ENCODE measurements at regions not wholly inside any gene's neighbourhood (a gene's known extent, or its start where the extent isn't known, plus 50 kb on each side); places are given as distances from the start of the nearest gene placed in this dataset.

DNA sequence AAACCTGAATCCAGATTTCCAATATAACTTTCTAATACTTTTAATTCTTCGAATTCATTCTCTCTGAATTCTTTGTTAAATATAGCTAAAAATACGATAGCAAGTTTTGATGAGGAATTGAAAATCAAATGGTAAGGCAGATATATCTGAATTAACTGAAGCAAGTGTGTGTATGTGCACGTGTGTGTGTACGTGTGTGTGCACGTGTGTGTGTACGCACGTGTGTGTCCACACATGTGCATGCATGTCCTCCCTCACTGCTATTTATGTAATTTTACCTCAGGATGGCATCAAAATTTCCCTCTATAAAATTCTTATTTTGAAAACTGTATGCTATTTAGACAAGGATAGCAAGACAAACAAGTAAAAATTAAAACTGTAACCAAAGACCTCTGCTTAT lies 961.3 kb upstream of the CNTN5 start:
- Histone ChIP-seq H4K20me1 (replicated peaks; ENCODE audit: control insufficient read depth, insufficient read depth, low read length) (no peaks in the 10 kb centered on the region), H3K4me1 (replicated peaks in 1 of 2; ENCODE audit: control insufficient read depth in 2 of 2, insufficient read depth in 2 of 2, low read length in 2 of 2) (peaks cover 0 to 7% of the 10 kb centered on the region in 2 experiments; a peak in 2 of 5 replicates), H3K9ac (ENCODE audit: insufficient read depth in 1 of 2, low read depth in 2 of 2, low read length in 2 of 2) (no peak overlapping the region), H3K27me3 (ENCODE audit: control insufficient read depth in 2 of 2, insufficient read depth in 2 of 2, low read length in 2 of 2) (no peaks in the 10 kb centered on the region), H3K4me2 (ENCODE audit: insufficient read depth, low read length) (no peak overlapping the region), H3K36me3 (ENCODE audit: control insufficient read depth, insufficient read depth, low read length) (no peaks in the 10 kb centered on the region), H3K9me3 (replicated peaks; ENCODE audit: control insufficient read depth, insufficient read depth, low read depth, low read length) (no peaks in the 10 kb centered on the region; the same call in 1 of the 2 replicates), H3K27ac (ENCODE audit: extremely low read depth, low read depth, low read length) (no peak overlapping the region), H2AFZ (ENCODE audit: low read depth, low read length) (no peak overlapping the region), H3K9me1 (ENCODE audit: control insufficient read depth, insufficient read depth, low read length) (no peaks in the 10 kb centered on the region), H3K4me3 (no peak overlapping the region), H3K79me2 (ENCODE audit: control insufficient read depth, insufficient read depth, low read length) (no peaks in the 10 kb centered on the region)
- intact Hi-C loops (cut with micrococcal nuclease) (no loop called here), in situ Hi-C loops (cut with MboI) (no loop called here)
- TF ChIP-seq COPS2 (conservative IDR thresholded peaks at IDR 0.05) (no peak), HDAC3 (IDR thresholded peaks at IDR 0.05; ENCODE audit: borderline replicate concordance, partially characterized antibody) (no peak), KLF13 (tag; IDR thresholded peaks at IDR 0.05; ENCODE audit: borderline replicate concordance, low read depth) (no peak), MED1 (CRISPR knock-in tag; IDR thresholded peaks at IDR 0.05; ENCODE audit: borderline replicate concordance) (no peak), HDAC1 (IDR thresholded peaks at IDR 0.05) (no peak), ELF4 (CRISPR knock-in tag; IDR thresholded peaks at IDR 0.05) (no peak), DIDO1 (tag; IDR thresholded peaks at IDR 0.05; ENCODE audit: low read depth) (no peak), HNRNPK (IDR thresholded peaks at IDR 0.05; ENCODE audit: low read depth, low read length, poor library complexity, severe bottlenecking) (no peak)
- TF ChIP-seq, protein P1, sequence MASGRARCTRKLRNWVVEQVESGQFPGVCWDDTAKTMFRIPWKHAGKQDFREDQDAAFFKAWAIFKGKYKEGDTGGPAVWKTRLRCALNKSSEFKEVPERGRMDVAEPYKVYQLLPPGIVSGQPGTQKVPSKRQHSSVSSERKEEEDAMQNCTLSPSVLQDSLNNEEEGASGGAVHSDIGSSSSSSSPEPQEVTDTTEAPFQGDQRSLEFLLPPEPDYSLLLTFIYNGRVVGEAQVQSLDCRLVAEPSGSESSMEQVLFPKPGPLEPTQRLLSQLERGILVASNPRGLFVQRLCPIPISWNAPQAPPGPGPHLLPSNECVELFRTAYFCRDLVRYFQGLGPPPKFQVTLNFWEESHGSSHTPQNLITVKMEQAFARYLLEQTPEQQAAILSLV (tag; IDR thresholded peaks at IDR 0.05): no peak
- CTCF ChIA-PET (ENCODE audit: low intra/inter-chr PET ratio): no interaction called here
- ATAC-seq: no peak
- no peak for FAIRE-seq
- DNase-seq (ENCODE audit: extremely low read depth in 1 of 4, low spot score in 3 of 4): no peak
- BruUV-seq (replicated peaks): no TSS peak
- 68% methylated on average over 7 of the region's 7 CpGs for WGBS (ENCODE audit: insufficient coverage, low coverage, missing lambda C conversion rate)
- POLR2A ChIA-PET: no interaction called here

All from K562 (cell line).